Natural killer cell (primary cell): ENCODE measurements at regions not wholly inside any gene's neighbourhood (a gene's known extent, or its start where the extent isn't known, plus 50 kb on each side); places are given as distances from the start of the nearest gene placed in this dataset.

Experiments used
- ATAC-seq, 3 donors: fragments of 150-1000 bp in 2 of 3; fragments of 200-7000 bp in 1 of 3; cut with Tn5 transposase; 1 replicate in 1 of 3; 2 replicates in 2 of 3; pipeline ENCODE4 v1.10.0; 2021; ENCODE audit warnings: mild to moderate bottlenecking in 2 of 3, moderate library complexity in 2 of 3
- DNase-seq, 2 donors: peaks; one replicate each; pipeline versions ENCODE4 v3.0.0 to v3.0.0-alpha.2; 2013 to 2021; ENCODE audit warnings: mixed read lengths in 1 of 2
- H3K27ac ChIP-seq: one replicate; pipeline ENCODE4 v1.5.1; 2013; ENCODE audit warnings: mild to moderate bottlenecking, low read length
- H3K27me3 ChIP-seq: one replicate; pipeline ENCODE4 v1.6.1; 2013; ENCODE audit warnings: low read length; ENCODE audit not compliant: control insufficient read depth, insufficient read depth
- H3K36me3 ChIP-seq: one replicate; pipeline ENCODE4 v1.6.1; 2013; ENCODE audit warnings: low read length; ENCODE audit not compliant: control insufficient read depth, insufficient read depth
- H3K4me1 ChIP-seq: one replicate; pipeline ENCODE4 v1.6.1; 2013; ENCODE audit warnings: low read length; ENCODE audit not compliant: control insufficient read depth, insufficient read depth
- H3K4me3 ChIP-seq: one replicate; pipeline ENCODE4 v1.5.1; 2013; ENCODE audit warnings: low read length
- H3K9me3 ChIP-seq: one replicate; pipeline ENCODE4 v1.6.1; 2013; ENCODE audit warnings: low read length; ENCODE audit not compliant: control insufficient read depth, insufficient read depth
- H3K27ac Mint-ChIP-seq, 2 donors: one replicate each; pipeline ENCODE4 v1.8.0; 2022; ENCODE audit warnings: mild to moderate bottlenecking in 2 of 2, mixed read lengths in 2 of 2, moderate library complexity in 1 of 2
- H3K27me3 Mint-ChIP-seq, 2 donors: one replicate each; pipeline ENCODE4 v1.8.0; 2022; ENCODE audit warnings: low read depth in 2 of 2, mixed read lengths in 2 of 2
- H3K36me3 Mint-ChIP-seq: one replicate; pipeline ENCODE4 v1.8.0; 2022; ENCODE audit warnings: mixed read lengths
- H3K4me1 Mint-ChIP-seq, 2 donors: one replicate each; pipeline ENCODE4 v1.8.0; 2022; ENCODE audit warnings: mixed read lengths in 2 of 2
- H3K4me3 Mint-ChIP-seq: one replicate; pipeline ENCODE4 v1.8.0; 2022; ENCODE audit warnings: mild to moderate bottlenecking, moderate library complexity, mixed read lengths
- H3K9me3 Mint-ChIP-seq, 2 donors: one replicate each; pipeline ENCODE4 v1.8.0; 2022; ENCODE audit warnings: mixed read lengths in 2 of 2
- WGBS: methylation state at CpG from one replicate; pipeline ENCODE4 v1.1.7; 2013; ENCODE audit warnings: missing lambda C conversion rate; ENCODE audit not compliant: insufficient coverage; 5-methylcytosine and 5-hydroxymethylcytosine counted together
- intact Hi-C: fragments of 100-400 bp; cut with micrococcal nuclease; formaldehyde crosslinking; loops from one replicate; pipeline ENCODE4 v1.14.2; 2022
- TF ChIP-seq, protein P1 (sequence below): fragments of 200-600 bp; IDR thresholded peaks from one replicate; pipeline ENCODE4 v1.8.0; 2022; ENCODE audit warnings: antibody characterized with exemption

DNA sequence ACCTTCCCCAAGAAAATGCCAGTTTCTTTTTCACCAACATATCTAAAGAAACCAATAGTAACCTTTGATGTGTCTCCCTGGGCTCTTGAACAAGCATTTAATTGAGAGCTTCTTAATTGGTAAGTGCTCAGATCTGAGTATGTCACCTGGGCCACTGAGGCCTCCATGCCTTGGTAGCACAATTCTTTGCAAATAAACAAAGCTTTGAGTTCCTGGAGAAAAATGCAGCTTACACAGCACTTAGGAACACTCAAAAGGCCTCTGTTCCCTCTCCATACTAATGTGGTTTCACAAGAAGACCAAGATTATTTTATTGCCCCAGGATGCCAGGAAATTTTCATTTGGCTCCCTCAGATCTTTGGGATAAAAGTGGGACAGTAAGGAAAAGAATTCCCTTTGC lies 217.6 kb upstream of the CEP162 start:
- H3K4me1 Mint-ChIP-seq: no peaks in the 10 kb centered on the region
- ATAC-seq: no peak
- TF ChIP-seq, protein P1, sequence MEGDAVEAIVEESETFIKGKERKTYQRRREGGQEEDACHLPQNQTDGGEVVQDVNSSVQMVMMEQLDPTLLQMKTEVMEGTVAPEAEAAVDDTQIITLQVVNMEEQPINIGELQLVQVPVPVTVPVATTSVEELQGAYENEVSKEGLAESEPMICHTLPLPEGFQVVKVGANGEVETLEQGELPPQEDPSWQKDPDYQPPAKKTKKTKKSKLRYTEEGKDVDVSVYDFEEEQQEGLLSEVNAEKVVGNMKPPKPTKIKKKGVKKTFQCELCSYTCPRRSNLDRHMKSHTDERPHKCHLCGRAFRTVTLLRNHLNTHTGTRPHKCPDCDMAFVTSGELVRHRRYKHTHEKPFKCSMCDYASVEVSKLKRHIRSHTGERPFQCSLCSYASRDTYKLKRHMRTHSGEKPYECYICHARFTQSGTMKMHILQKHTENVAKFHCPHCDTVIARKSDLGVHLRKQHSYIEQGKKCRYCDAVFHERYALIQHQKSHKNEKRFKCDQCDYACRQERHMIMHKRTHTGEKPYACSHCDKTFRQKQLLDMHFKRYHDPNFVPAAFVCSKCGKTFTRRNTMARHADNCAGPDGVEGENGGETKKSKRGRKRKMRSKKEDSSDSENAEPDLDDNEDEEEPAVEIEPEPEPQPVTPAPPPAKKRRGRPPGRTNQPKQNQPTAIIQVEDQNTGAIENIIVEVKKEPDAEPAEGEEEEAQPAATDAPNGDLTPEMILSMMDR: no peak
- Histone ChIP-seq H3K27me3 (no peaks in the 10 kb centered on the region), H3K9me3 (peaks cover 3% of the 10 kb centered on the region), H3K27ac (no peak overlapping the region), H3K4me1 (no peaks in the 10 kb centered on the region), H3K36me3 (no peaks in the 10 kb centered on the region), H3K4me3 (no peak overlapping the region)
- H3K4me3 Mint-ChIP-seq: no peak overlapping the region
- no peak for DNase-seq
- H3K36me3 Mint-ChIP-seq: no peaks in the 10 kb centered on the region
- H3K27ac Mint-ChIP-seq: no peak overlapping the region
- intact Hi-C loops: no loop called here
- H3K9me3 Mint-ChIP-seq: peaks cover 4 to 8% of the 10 kb centered on the region in 2 donors
- H3K27me3 Mint-ChIP-seq: no peaks in the 10 kb centered on the region

DNA sequence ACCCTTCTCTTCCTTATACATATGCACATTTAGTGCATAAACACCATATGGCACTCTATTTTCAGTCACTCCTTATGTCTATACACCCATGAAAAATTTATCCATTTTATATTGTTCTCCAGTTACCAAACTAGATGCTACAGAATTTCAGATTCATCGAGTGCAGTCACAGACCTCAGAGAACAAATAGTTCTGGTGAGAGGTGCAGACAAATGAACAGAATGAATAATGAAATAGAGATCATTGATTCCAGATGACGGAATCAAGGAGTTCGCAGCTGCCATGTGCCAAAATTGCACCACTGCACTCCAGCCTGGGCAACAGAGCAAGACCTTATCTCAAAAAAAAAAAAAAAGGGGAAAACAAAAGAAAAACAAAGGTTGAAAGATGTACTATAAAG lies 214.8 kb upstream of the CEP162 start:
- Mint-ChIP-seq H3K9me3 (peaks cover 4 to 8% of the 10 kb centered on the region in 2 donors), H3K36me3 (no peaks in the 10 kb centered on the region), H3K27me3 (no peaks in the 10 kb centered on the region), H3K4me1 (no peaks in the 10 kb centered on the region), H3K27ac (no peak overlapping the region), H3K4me3 (no peak overlapping the region)
- TF ChIP-seq, protein P1: no peak
- H3K27ac ChIP-seq: no peak overlapping the region
- no peak for DNase-seq
- ATAC-seq: no peak
- H3K9me3 ChIP-seq: peaks cover 3% of the 10 kb centered on the region
- H3K36me3 ChIP-seq: no peaks in the 10 kb centered on the region
- no peaks in the 10 kb centered on the region for H3K4me1 ChIP-seq
- WGBS: 92% methylated on average over 3 of the region's 3 CpGs
- intact Hi-C loops: no loop called here
- no peak overlapping the region for H3K4me3 ChIP-seq
- H3K27me3 ChIP-seq: no peaks in the 10 kb centered on the region

DNA sequence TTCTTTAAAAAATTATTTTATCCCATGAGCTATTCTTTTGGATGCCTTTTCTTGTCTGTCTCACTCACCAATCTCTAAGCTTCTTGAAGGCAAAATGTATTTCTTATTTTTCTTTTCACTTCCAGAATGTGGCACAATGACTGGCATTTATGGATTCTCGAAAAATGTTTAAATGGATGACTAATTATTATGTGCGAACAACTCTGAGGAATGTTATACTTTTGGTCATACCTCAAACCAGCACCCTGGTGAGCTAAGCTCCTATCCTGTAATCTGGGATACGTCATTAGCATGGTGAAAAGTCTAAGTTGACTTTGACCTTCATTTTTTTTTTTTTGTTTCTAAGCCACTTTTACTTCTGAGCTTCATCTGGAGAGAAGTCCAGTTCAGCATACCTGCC lies 214.0 kb upstream of the CEP162 start:
- Histone ChIP-seq H3K36me3 (no peaks in the 10 kb centered on the region), H3K4me3 (no peak overlapping the region), H3K9me3 (peaks cover 3% of the 10 kb centered on the region), H3K27me3 (no peaks in the 10 kb centered on the region), H3K27ac (no peak overlapping the region), H3K4me1 (no peaks in the 10 kb centered on the region)
- H3K27me3 Mint-ChIP-seq: no peaks in the 10 kb centered on the region
- ATAC-seq (no peak), DNase-seq (no peak)
- TF ChIP-seq, protein P1: no peak
- H3K9me3 Mint-ChIP-seq: peaks cover 4 to 8% of the 10 kb centered on the region in 2 donors
- intact Hi-C loops: no loop called here
- no peaks in the 10 kb centered on the region for H3K4me1 Mint-ChIP-seq
- WGBS: 80% methylated on average over 3 of the region's 3 CpGs
- no peak overlapping the region for H3K27ac Mint-ChIP-seq
- H3K4me3 Mint-ChIP-seq: no peak overlapping the region
- H3K36me3 Mint-ChIP-seq: no peaks in the 10 kb centered on the region

DNA sequence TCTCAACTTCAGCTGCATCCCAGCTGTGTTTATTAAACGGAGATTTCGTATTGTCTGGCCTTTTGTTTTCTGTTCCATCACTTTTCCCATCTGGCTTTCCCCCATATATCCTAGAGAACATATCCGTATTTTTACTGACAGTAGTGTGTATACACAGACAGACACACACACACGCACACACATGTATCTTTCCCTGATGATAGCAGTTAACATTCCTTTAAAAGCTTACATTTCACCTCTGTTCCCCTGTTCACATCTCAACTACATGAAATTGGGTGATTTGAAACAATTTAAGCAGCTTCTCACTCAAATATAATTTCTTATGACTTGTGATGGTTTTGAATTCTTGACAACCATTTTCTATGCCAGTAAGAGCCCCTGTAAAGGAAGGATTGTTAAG lies 207.1 kb upstream of the CEP162 start:
- H3K27me3 Mint-ChIP-seq: no peaks in the 10 kb centered on the region
- no peak overlapping the region for H3K27ac ChIP-seq
- WGBS: 86% methylated on average over 4 of the region's 4 CpGs

More for the DNA sequence above, 207.1 kb upstream of the CEP162 start:
- H3K9me3 Mint-ChIP-seq: peaks cover 2 to 8% of the 10 kb centered on the region in 2 donors
- H3K9me3 ChIP-seq: no peaks in the 10 kb centered on the region
- H3K36me3 Mint-ChIP-seq: no peaks in the 10 kb centered on the region
- DNase-seq: no peak
- no peak overlapping the region for H3K4me3 ChIP-seq
- TF ChIP-seq, protein P1: no peak
- no peaks in the 10 kb centered on the region for H3K4me1 Mint-ChIP-seq
- no peaks in the 10 kb centered on the region for H3K4me1 ChIP-seq
- no peak overlapping the region for H3K4me3 Mint-ChIP-seq
- H3K36me3 ChIP-seq: no peaks in the 10 kb centered on the region
- no peak for ATAC-seq
- H3K27me3 ChIP-seq: no peaks in the 10 kb centered on the region
- H3K27ac Mint-ChIP-seq: no peak overlapping the region
- intact Hi-C loops: no loop called here
